ENCODE measurements at regions not wholly inside any gene's neighbourhood (a gene's known extent, or its start where the extent isn't known, plus 50 kb on each side); places are given as distances from the start of the nearest gene placed in this dataset.

DNA sequence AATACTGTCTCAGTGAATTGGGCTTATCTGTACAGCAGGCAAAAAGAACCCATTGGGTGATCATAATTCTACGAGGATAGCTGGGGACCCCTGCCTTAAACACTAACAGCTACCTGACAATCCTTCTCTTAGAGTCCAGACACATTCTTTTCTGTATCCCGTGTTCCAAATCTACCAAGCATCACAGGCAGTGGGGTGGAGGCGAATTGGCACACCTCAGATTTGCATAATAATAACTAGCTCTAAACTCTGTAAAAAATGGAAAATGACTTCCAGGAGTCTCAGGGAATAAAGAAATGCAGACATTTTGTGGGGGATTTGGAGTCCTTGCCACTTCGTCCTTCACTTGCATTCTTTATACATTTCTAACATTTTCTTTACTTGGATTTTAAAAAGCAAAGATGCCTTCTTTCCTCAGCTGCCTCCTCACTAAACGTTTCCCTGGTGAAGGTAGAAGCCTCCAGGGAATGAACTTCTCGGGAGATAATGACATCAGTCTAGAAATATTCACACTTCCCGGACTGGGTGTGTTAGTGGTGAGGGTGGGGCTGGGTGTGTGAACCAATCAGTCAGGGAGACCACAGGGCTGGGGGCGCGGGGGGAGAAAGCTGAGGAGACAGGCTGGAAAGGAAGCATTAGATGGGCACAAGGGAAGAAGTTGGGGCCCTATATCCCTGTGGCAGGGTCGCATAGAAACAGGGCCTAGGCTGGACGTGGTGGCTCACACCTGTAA, 59.1 kb upstream of the BOD1L2 start:
- DNase-seq (ENCODE audit: low spot score) = no peak

DNA sequence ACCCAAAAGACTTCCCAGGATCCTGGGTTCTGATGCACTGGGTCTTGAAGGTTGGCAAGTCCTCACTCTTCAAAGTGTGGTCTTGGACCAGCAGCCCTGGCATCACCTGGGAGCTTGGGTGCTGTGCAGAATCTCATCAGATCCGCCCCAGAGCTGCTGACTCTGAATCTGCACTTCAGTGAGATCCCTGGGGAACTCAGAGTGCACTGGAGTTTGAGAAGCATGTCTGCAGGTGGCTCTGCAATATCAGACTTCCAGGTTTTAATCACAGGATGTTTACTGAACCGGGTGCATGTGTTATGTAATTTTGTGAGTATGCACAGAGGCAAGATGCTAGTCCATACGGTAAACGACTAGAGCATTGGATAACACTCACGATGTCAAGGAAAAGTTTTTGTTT, 58.0 kb upstream of the BOD1L2 start:
- DNase-seq (ENCODE audit: low spot score) = no peak

- no peak for DNase-seq (ENCODE audit: low spot score)
Observed at GRCh38 chr18:57089702-57090101, 57.2 kb upstream of the BOD1L2 start.

- DNase-seq (ENCODE audit: low spot score) = no peak
Observed at GRCh38 chr18:57091231-57091630, 55.7 kb upstream of the BOD1L2 start.

DNA sequence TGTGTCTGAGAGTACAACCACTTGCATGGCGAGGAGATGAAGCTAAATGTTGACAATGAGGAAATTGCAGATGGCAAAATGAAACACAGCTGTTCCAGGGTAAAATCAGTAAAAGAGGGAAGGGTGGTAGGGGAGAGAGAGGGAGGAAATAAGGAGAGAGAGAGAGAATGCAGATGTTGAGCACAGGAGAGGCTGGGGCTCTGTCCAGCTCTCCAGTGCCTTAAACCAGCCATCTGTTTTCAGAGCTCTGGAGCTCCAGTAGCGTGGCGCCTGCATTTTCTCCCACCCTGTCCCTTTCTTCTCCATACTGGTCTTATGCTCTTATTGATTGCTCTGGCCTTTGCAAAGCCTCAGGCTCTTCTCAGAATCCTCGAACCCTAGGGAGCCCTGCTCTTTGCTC, 52.7 kb upstream of the BOD1L2 start:
- no peak for DNase-seq (ENCODE audit: low spot score)

DNA sequence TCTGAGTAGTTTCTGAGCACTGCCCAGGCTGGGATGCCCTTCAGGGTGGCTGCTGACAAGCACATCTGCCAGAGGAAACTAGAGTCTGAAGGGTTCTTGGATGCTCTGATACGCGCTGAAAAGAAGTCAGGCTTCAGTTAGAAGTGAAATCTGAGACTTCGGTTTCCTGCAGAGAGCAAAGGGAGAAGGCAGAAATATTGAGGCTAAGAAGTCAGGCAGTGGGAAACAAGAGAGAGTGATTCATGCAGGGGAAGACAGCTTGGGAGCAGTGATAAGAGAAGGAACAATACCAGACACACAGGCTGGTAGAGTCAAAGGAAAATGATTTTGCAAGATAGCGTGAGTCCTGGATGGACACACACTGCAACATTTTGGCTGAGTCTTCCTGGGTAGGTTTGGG, 51.0 kb upstream of the BOD1L2 start:
- peak; percentile 42 for DNase-seq (ENCODE audit: low spot score)

Measured in kidney capillary endothelial cell (primary cell).